Activated T-cell treated with anti-CD3 and anti-CD28 coated beads for 24 hours (primary cell): ENCODE measurements at regions not wholly inside any gene's neighbourhood (a gene's known extent, or its start where the extent isn't known, plus 50 kb on each side); places are given as distances from the start of the nearest gene placed in this dataset.
"Not testable (repeated sequence)": the region's sequence is repeated elsewhere in the genome, so short reads cannot be mapped to it uniquely, and the experiment has no call there.

Experiments used
- DNase-seq: peaks from one replicate; pipeline ENCODE4 v3.0.0-alpha.2; 2020; ENCODE audit warnings: low read depth

GRCh38 chr2:84052043-84052442 is 407.0 kb downstream of the SUCLG1 start:
- no peak for DNase-seq

- no peak for DNase-seq
Measured at GRCh38 chr2:84048964-84049363, 410.1 kb downstream of the SUCLG1 start.

- DNase-seq: no peak
Measured at GRCh38 chr2:84041506-84041905, 417.6 kb downstream of the SUCLG1 start.

GRCh38 chr2:84040281-84040680 is 418.8 kb downstream of the SUCLG1 start:
- DNase-seq: no peak

- DNase-seq: no peak
Measured at GRCh38 chr2:84038866-84039265, 420.2 kb downstream of the SUCLG1 start.

- no peak for DNase-seq
Measured at GRCh38 chr2:84033347-84033974, 425.6 kb downstream of the SUCLG1 start.

GRCh38 chr2:84031312-84032050 is 427.6 kb downstream of the SUCLG1 start:
- DNase-seq: no peak

GRCh38 chr2:84029903-84030575 is 429.0 kb downstream of the SUCLG1 start:
- DNase-seq: no peak

- DNase-seq: no peak
Measured at GRCh38 chr2:84026818-84027217, 432.3 kb downstream of the SUCLG1 start.

- peak; percentile 7 for DNase-seq
Measured at GRCh38 chr2:84022810-84023431, 436.2 kb downstream of the SUCLG1 start.

GRCh38 chr2:84017010-84017409 is 442.1 kb downstream of the SUCLG1 start:
- DNase-seq: no peak

- no peak for DNase-seq
Measured at GRCh38 chr2:84016183-84016582, 442.9 kb downstream of the SUCLG1 start.

GRCh38 chr2:83997889-83998288 is 461.2 kb downstream of the SUCLG1 start:
- DNase-seq: no peak

GRCh38 chr2:83994633-83995179 is 464.4 kb downstream of the SUCLG1 start:
- no peak for DNase-seq

GRCh38 chr2:83993873-83994632 is 465.0 kb downstream of the SUCLG1 start:
- no peak for DNase-seq

- no peak for DNase-seq
Measured at GRCh38 chr2:83991992-83992391, 467.1 kb downstream of the SUCLG1 start.

- no peak for DNase-seq
Measured at GRCh38 chr2:83990636-83991035, 468.4 kb downstream of the SUCLG1 start.

GRCh38 chr2:83976628-83977027 is 482.5 kb downstream of the SUCLG1 start:
- DNase-seq: not testable (repeated sequence)

- DNase-seq: no peak
Measured at GRCh38 chr2:83972128-83972527, 487.0 kb downstream of the SUCLG1 start.

- DNase-seq: no peak
Measured at GRCh38 chr2:83971547-83971946, 487.5 kb downstream of the SUCLG1 start.

- DNase-seq: no peak
Measured at GRCh38 chr2:83970217-83970929, 488.7 kb downstream of the SUCLG1 start.
